ENCODE measurements at regions not wholly inside any gene's neighbourhood (a gene's known extent, or its start where the extent isn't known, plus 50 kb on each side); places are given as distances from the start of the nearest gene placed in this dataset.
"Not testable (repeated sequence)": the region's sequence is repeated elsewhere in the genome, so short reads cannot be mapped to it uniquely, and the experiment has no call there.

DNA sequence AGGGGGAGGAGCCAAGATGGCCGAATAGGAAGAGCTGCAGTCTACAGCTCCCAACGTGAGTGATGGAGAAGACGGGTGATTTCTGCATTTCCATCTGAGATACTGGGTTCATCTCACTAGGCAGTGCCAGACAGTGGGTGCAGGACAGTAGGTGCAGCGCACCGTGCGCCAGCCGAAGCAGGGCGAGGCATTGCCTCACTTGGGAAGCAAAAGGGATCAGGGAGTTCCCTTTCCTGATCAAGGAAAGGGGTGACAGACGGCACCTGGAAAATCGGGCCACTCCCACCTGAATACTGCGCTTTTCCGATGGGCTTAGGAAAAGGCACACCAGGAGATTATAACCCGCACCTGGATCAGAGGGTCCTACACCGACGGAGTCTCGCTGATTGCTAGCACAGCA is 121.1 kb upstream of the SESTD1 start:
- WGBS, 2 donors: 94 to 96% methylated on average over 16 of the region's 16 CpGs
- H3K36me3 ChIP-seq; DNase-seq; H3K27ac ChIP-seq; H3K27me3 ChIP-seq; intact Hi-C loops (cut with DNase I); H3K4me1 ChIP-seq; H3K4me3 ChIP-seq; ATAC-seq: not testable (repeated sequence)
- H3K9me3 ChIP-seq: peaks cover 0 to 10% (median 0%) of the 10 kb centered on the region in 11 donors

DNA sequence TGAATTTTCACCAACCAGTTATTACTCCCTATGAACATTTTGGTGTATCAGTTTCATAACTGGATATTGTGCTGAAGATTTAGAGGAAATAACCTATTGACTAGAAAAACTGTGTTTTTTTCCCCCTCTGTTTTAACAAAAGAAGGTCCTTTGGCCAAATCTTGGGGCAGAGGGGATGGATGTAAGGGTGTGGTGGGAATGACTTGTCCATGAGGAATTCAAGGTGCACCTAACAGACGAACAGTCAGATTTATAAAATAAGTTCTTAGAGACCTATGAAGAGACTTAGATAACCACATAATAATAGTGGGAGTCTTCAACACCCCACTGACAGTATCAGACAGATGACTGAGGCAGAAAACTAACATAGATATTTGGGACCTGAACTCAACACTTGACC is 119.3 kb upstream of the SESTD1 start:
- Histone ChIP-seq H3K9me3 (peaks cover 0 to 7% (median 0%) of the 10 kb centered on the region in 11 donors), H3K27me3 (peaks cover 0 to 2% (median 0%) of the 10 kb centered on the region in 7 donors), H3K4me1 (no peaks in the 10 kb centered on the region), H3K4me3 (no peak overlapping the region), H3K27ac (no peak overlapping the region), H3K36me3 (no peaks in the 10 kb centered on the region)
- no peak for ATAC-seq
- intact Hi-C loops (cut with DNase I): no loop called here
- WGBS, 2 donors: 77 to 79% methylated on average over 1 of the region's 1 CpG
- no peak for DNase-seq
- TF ChIP-seq, protein P1, sequence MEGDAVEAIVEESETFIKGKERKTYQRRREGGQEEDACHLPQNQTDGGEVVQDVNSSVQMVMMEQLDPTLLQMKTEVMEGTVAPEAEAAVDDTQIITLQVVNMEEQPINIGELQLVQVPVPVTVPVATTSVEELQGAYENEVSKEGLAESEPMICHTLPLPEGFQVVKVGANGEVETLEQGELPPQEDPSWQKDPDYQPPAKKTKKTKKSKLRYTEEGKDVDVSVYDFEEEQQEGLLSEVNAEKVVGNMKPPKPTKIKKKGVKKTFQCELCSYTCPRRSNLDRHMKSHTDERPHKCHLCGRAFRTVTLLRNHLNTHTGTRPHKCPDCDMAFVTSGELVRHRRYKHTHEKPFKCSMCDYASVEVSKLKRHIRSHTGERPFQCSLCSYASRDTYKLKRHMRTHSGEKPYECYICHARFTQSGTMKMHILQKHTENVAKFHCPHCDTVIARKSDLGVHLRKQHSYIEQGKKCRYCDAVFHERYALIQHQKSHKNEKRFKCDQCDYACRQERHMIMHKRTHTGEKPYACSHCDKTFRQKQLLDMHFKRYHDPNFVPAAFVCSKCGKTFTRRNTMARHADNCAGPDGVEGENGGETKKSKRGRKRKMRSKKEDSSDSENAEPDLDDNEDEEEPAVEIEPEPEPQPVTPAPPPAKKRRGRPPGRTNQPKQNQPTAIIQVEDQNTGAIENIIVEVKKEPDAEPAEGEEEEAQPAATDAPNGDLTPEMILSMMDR (IDR thresholded peaks at IDR 0.05): no peak

GRCh38 chr2:179377296-179377695 is 112.7 kb upstream of the SESTD1 start:
- Histone ChIP-seq H3K36me3 (no peaks in the 10 kb centered on the region), H3K27ac (no peak overlapping the region), H3K4me1 (no peaks in the 10 kb centered on the region), H3K9me3 (no peaks in the 10 kb centered on the region), H3K4me3 (no peak overlapping the region), H3K27me3 (peaks cover 0 to 8% (median 0%) of the 10 kb centered on the region in 7 donors)
- DNase-seq: no peak
- ATAC-seq: no peak
- TF ChIP-seq, protein P1 (IDR thresholded peaks at IDR 0.05): no peak
- intact Hi-C loops (cut with DNase I): no loop called here
- WGBS, 2 donors: 53 to 73% methylated on average over 1 of the region's 1 CpG

DNA sequence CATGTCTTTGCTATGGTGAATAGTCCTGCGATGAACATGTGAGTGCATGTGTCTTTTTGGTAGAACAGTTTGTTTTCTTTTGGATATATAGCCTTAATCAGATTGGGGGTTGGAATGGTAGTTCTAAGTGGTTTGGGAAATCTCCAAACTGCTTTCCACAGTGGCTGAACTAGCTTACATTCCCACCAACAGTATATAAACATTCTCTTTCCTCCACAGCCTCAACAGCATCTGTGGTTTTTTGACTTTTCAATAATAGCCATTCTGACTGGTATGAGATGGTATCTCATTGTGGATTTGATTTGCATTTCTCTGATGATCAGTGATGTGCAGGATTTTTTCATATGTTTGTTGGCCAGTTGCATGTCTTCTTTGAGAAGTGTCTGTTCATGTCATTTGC is 112.2 kb upstream of the SESTD1 start:
- TF ChIP-seq, protein P1 (IDR thresholded peaks at IDR 0.05): no peak
- Histone ChIP-seq H3K4me3 (no peak overlapping the region), H3K27ac (no peak overlapping the region), H3K9me3 (no peaks in the 10 kb centered on the region), H3K4me1 (no peaks in the 10 kb centered on the region), H3K36me3 (no peaks in the 10 kb centered on the region), H3K27me3 (peaks cover 0 to 8% (median 0%) of the 10 kb centered on the region in 7 donors)
- DNase-seq (no peak), ATAC-seq (no peak)
- WGBS, 2 donors: 88 to 95% methylated on average over 1 of the region's 1 CpG
- intact Hi-C loops (cut with DNase I): no loop called here

- H3K27ac ChIP-seq: no peak overlapping the region
- 89 to 91% methylated on average over 4 of the region's 4 CpGs for WGBS, 2 donors
- intact Hi-C loops (cut with DNase I): no loop called here
- no peak for ATAC-seq
- no peaks in the 10 kb centered on the region for H3K36me3 ChIP-seq
- no peak for DNase-seq
- TF ChIP-seq, protein P1 (IDR thresholded peaks at IDR 0.05): no peak
- no peak overlapping the region for H3K4me3 ChIP-seq
- no peaks in the 10 kb centered on the region for H3K4me1 ChIP-seq
- peaks cover 0 to 7% (median 0%) of the 10 kb centered on the region in 7 donors for H3K27me3 ChIP-seq
- no peaks in the 10 kb centered on the region for H3K9me3 ChIP-seq
Measured at GRCh38 chr2:179373816-179374215, 109.2 kb upstream of the SESTD1 start.

DNA sequence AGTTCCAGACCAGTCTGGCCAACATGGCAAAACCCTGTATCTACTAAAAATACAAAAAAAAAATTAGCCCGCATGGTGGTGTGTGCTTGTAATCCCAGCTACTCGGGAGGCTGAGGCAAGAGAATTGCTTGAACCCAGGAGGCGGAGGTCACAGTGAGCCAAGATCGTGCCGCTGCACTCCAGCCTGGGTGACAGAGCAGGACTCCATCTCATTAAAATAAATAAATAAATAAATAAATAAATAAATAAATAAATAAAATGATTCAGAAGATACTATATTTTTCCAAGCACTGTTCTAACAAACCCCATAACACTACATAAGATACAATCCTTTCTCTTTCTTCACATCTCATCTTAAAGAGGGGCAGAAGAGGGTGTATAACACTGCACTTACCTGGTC is 100.9 kb upstream of the SESTD1 start:
- H3K27me3 ChIP-seq; H3K36me3 ChIP-seq; DNase-seq; ATAC-seq; H3K4me1 ChIP-seq; H3K27ac ChIP-seq; intact Hi-C loops (cut with DNase I); H3K4me3 ChIP-seq; H3K9me3 ChIP-seq: not testable (repeated sequence)
- 95 to 96% methylated on average over 5 of the region's 5 CpGs for WGBS, 2 donors

Data from heart right ventricle (tissue), 16 donors.